ENCODE measurements at regions not wholly inside any gene's neighbourhood (a gene's known extent, or its start where the extent isn't known, plus 50 kb on each side); places are given as distances from the start of the nearest gene placed in this dataset.

DNA sequence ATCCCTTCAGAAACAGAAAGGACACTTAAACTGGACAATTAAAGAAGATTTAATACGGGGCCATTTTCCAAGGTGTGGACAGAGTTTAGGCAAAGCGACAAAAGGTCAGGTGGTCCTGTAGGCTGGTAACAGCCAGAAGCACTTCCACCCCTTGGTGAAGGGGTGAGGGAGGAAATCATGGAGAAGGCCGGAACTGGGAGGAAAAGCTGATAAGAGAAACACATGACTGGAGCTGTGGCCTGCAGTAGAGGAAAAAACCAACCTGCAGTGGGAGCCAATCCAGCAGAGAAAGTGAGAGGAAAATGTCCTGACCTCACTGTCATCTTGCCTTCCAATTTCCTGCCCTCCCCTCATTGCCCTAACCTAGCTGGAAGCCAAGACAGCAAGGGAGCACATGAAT is 249.8 kb downstream of the LMO4 start:
- 28 to 38% methylated on average over 2 to 3 of the region's 3 CpGs for WGBS, 2 donors
- H3K9me3 ChIP-seq = no peaks in the 10 kb centered on the region
- no peaks in the 10 kb centered on the region for H3K27me3 ChIP-seq
- no peak for TF ChIP-seq CTCF (IDR thresholded peaks at IDR 0.05)
- no peak for TF ChIP-seq POLR2A (IDR thresholded peaks at IDR 0.05)
- DNase-seq = no peak
- H3K36me3 ChIP-seq (ENCODE audit: low read depth, missing control alignments) = no peaks in the 10 kb centered on the region
- no peak overlapping the region for H3K27ac ChIP-seq
- no peaks in the 10 kb centered on the region for H3K4me1 ChIP-seq
- no peak overlapping the region for H3K4me3 ChIP-seq
- intact Hi-C loops (cut with DNase I; ENCODE audit: low total_unique reads) = no loop called here

DNA sequence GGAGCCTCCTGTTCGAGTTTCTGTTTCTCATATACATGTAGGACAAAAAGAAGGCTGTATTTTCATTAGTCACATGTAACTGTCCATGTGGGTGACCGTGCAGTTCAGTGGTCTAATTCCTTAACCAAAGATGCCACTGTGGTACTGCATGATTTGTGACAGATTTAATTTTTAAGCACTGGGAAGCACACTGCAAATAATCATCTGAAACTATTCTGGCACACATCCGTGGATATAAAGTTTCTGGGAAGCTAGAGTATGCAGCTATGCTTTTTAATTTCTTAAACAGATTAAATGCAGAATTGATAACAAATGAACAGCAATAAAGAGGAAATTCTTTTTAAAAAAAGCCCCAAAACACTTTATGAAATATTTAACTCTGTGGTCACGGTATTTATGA is 254.8 kb downstream of the LMO4 start:
- H3K9me3 ChIP-seq = no peaks in the 10 kb centered on the region
- intact Hi-C loops (cut with DNase I; ENCODE audit: low total_unique reads) = no loop called here
- no peak for DNase-seq
- 79% methylated on average over 4 of the region's 4 CpGs for WGBS, 2 donors
- H3K27ac ChIP-seq = no peak overlapping the region
- H3K27me3 ChIP-seq = no peaks in the 10 kb centered on the region
- no peaks in the 10 kb centered on the region for H3K36me3 ChIP-seq (ENCODE audit: low read depth, missing control alignments)
- TF ChIP-seq CTCF (IDR thresholded peaks at IDR 0.05) (no peak), POLR2A (IDR thresholded peaks at IDR 0.05) (no peak)
- H3K4me1 ChIP-seq = peaks cover 4% of the 10 kb centered on the region
- H3K4me3 ChIP-seq = no peak overlapping the region

GRCh38 chr1:87584586-87584985 is 255.9 kb downstream of the LMO4 start:
- Histone ChIP-seq H3K4me1 (peaks cover 4% of the 10 kb centered on the region), H3K27me3 (no peaks in the 10 kb centered on the region), H3K9me3 (no peaks in the 10 kb centered on the region), H3K4me3 (no peak overlapping the region), H3K27ac (no peak overlapping the region), H3K36me3 (ENCODE audit: low read depth, missing control alignments) (no peaks in the 10 kb centered on the region)
- WGBS, 2 donors = 83 to 89% methylated on average over 1 of the region's 1 CpG
- DNase-seq = no peak
- no peak for TF ChIP-seq POLR2A (IDR thresholded peaks at IDR 0.05)
- TF ChIP-seq CTCF (IDR thresholded peaks at IDR 0.05) = no peak
- intact Hi-C loops (cut with DNase I; ENCODE audit: low total_unique reads) = no loop called here

DNA sequence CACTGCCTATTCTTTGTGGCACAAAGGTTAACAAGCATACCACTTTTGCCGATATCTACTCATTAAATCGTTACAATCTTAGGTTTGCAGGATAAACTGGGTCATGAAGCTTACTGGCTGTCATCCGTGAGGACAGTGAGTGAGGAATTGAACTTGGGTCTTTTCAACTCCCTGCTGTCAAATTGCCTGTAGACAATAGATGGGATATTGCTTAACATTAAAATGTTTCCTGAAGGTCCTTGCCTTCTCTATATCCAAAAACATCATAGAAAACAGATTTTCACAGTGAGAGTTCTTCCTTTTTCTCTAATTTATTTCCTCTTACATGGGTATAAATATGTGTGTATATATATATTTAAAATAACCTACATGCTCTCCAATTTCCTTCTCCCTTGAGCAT is 257.8 kb downstream of the LMO4 start:
- intact Hi-C loops (cut with DNase I; ENCODE audit: low total_unique reads) = no loop called here
- H3K27ac ChIP-seq = no peak overlapping the region
- H3K4me3 ChIP-seq = no peak overlapping the region
- 67 to 81% methylated on average over 3 of the region's 3 CpGs for WGBS, 2 donors
- H3K9me3 ChIP-seq = no peaks in the 10 kb centered on the region
- no peak for DNase-seq
- H3K4me1 ChIP-seq = peaks cover 4% of the 10 kb centered on the region
- H3K36me3 ChIP-seq (ENCODE audit: low read depth, missing control alignments) = no peaks in the 10 kb centered on the region
- TF ChIP-seq CTCF (IDR thresholded peaks at IDR 0.05) (no peak), POLR2A (IDR thresholded peaks at IDR 0.05) (no peak)
- H3K27me3 ChIP-seq = no peaks in the 10 kb centered on the region

DNA sequence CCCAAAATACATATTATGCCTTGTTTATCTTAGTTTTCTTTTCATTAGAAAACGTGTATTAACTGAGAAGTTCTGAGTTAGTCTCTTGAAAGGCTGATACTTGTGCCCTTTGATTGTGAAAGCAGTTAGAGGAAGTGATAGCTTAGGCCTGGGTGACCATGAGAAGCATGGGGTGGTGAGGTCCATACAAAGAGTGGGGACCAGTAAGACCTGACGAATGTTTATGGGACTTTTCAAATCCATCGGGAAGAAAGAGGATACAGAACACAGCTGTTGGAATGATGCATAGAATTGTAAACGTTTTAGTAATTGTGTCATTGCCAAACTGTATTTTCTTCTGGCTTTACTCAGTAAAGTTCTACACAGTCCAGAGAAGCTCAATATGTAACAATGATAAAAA is 259.8 kb downstream of the LMO4 start:
- intact Hi-C loops (cut with DNase I; ENCODE audit: low total_unique reads) = no loop called here
- Histone ChIP-seq H3K27me3 (no peaks in the 10 kb centered on the region), H3K27ac (no peak overlapping the region), H3K36me3 (ENCODE audit: low read depth, missing control alignments) (no peaks in the 10 kb centered on the region), H3K4me1 (peaks cover 4% of the 10 kb centered on the region), H3K9me3 (no peaks in the 10 kb centered on the region), H3K4me3 (no peak overlapping the region)
- TF ChIP-seq POLR2A (IDR thresholded peaks at IDR 0.05) (no peak), CTCF (IDR thresholded peaks at IDR 0.05) (no peak)
- no peak for DNase-seq
- 54 to 59% methylated on average over 4 of the region's 4 CpGs for WGBS, 2 donors

Data from testis (tissue), 2 donors.